Astrocyte (in vitro differentiated cells and primary cell): ENCODE measurements at regions not wholly inside any gene's neighbourhood (a gene's known extent, or its start where the extent isn't known, plus 50 kb on each side); places are given as distances from the start of the nearest gene placed in this dataset.

Source experiments
- DNase-seq: peaks from one replicate; pipeline ENCODE4 v3.0.0-alpha.2; 2010; ENCODE audit warnings: low read depth
- FAIRE-seq: peaks from 2 replicates; lab custom pipeline; 2011; peaks lifted over from hg19 to GRCh38; lab: Jason Lieb, UNC
- H2AFZ ChIP-seq: 2 replicates; pipeline ENCODE4 v1.6.0; 2012; ENCODE audit warnings: low read depth, low read length, inconsistent platforms
- H3K27ac ChIP-seq: 2 replicates; pipeline ENCODE4 v1.5.1; 2011; ENCODE audit warnings: low read depth, low read length, inconsistent platforms
- H3K27me3 ChIP-seq: 2 replicates; pipeline ENCODE4 v1.6.0; 2011; ENCODE audit warnings: low read length, inconsistent platforms; ENCODE audit not compliant: insufficient read depth
- H3K36me3 ChIP-seq: 2 replicates; pipeline ENCODE4 v1.5.1; 2011; ENCODE audit warnings: low read length, inconsistent platforms; ENCODE audit not compliant: insufficient read depth
- H3K4me1 ChIP-seq: 2 replicates; pipeline ENCODE4 v1.5.1; 2011; ENCODE audit warnings: low read length, inconsistent platforms; ENCODE audit not compliant: insufficient read depth
- H3K4me2 ChIP-seq: 2 replicates; pipeline ENCODE4 v1.6.0; 2012; ENCODE audit warnings: low read length, inconsistent platforms
- H3K4me3 ChIP-seq: 2 replicates; pipeline ENCODE4 v1.5.1; 2011; ENCODE audit warnings: low read depth, mild to moderate bottlenecking, low read length, inconsistent platforms; ENCODE audit not compliant: insufficient read depth
- H3K79me2 ChIP-seq: 2 replicates; pipeline ENCODE4 v1.6.0; 2012; ENCODE audit warnings: mild to moderate bottlenecking, low read length, inconsistent platforms; ENCODE audit not compliant: insufficient read depth
- H3K9ac ChIP-seq: 2 replicates; pipeline ENCODE4 v1.6.0; 2012; ENCODE audit warnings: mild to moderate bottlenecking, low read length, inconsistent platforms
- H3K9me3 ChIP-seq: 2 replicates; pipeline ENCODE4 v1.5.1; 2012; ENCODE audit warnings: low read depth, mild to moderate bottlenecking, low read length, inconsistent platforms; ENCODE audit not compliant: insufficient read depth
- H4K20me1 ChIP-seq: 2 replicates; pipeline ENCODE4 v1.6.0; 2012; ENCODE audit warnings: low read length, inconsistent platforms; ENCODE audit not compliant: insufficient read depth
- H3K27ac Mint-ChIP-seq: one replicate; pipeline ENCODE4 v1.8.0; 2021; ENCODE audit warnings: mild to moderate bottlenecking, mixed read lengths; ENCODE audit not compliant: unreplicated experiment
- H3K27me3 Mint-ChIP-seq: one replicate; pipeline ENCODE4 v1.8.0; 2021; ENCODE audit warnings: low read depth, mixed read lengths; ENCODE audit not compliant: unreplicated experiment
- H3K36me3 Mint-ChIP-seq: one replicate; pipeline ENCODE4 v1.8.0; 2021; ENCODE audit warnings: low read depth, mixed read lengths; ENCODE audit not compliant: unreplicated experiment
- H3K4me1 Mint-ChIP-seq: one replicate; pipeline ENCODE4 v1.8.0; 2021; ENCODE audit warnings: low read depth, mixed read lengths; ENCODE audit not compliant: unreplicated experiment
- H3K4me3 Mint-ChIP-seq: one replicate; pipeline ENCODE4 v1.8.0; 2021; ENCODE audit warnings: mild to moderate bottlenecking, moderate library complexity, mixed read lengths; ENCODE audit not compliant: unreplicated experiment
- H3K9me3 Mint-ChIP-seq: one replicate; pipeline ENCODE4 v1.8.0; 2021; ENCODE audit warnings: mild to moderate bottlenecking, mixed read lengths; ENCODE audit not compliant: unreplicated experiment
- CTCF ChIP-seq: IDR thresholded peaks from 2 replicates; pipeline ENCODE4 v1.5.1; 2011; ENCODE audit warnings: low read depth, mild to moderate bottlenecking, inconsistent platforms, low read length, moderate library complexity; ENCODE audit not compliant: insufficient read depth
- EZH2 ChIP-seq: IDR thresholded peaks from 2 replicates; pipeline ENCODE4 v1.6.1; 2012; ENCODE audit warnings: mild to moderate bottlenecking, low read length, inconsistent platforms; ENCODE audit not compliant: insufficient read depth

- Histone ChIP-seq H3K9me3 (no peaks in the 10 kb centered on the region), H3K27ac (no peak overlapping the region), H3K79me2 (no peaks in the 10 kb centered on the region), H3K9ac (no peak overlapping the region), H3K4me3 (no peak overlapping the region), H4K20me1 (no peaks in the 10 kb centered on the region), H3K36me3 (no peaks in the 10 kb centered on the region), H2AFZ (no peak overlapping the region), H3K4me2 (no peak overlapping the region), H3K4me1 (peaks cover 12% of the 10 kb centered on the region), H3K27me3 (no peaks in the 10 kb centered on the region)
- Mint-ChIP-seq H3K36me3 (no peaks in the 10 kb centered on the region), H3K4me1 (peaks cover 18% of the 10 kb centered on the region), H3K27ac (no peak overlapping the region), H3K4me3 (no peak overlapping the region), H3K9me3 (peaks cover 2% of the 10 kb centered on the region), H3K27me3 (no peaks in the 10 kb centered on the region)
- FAIRE-seq (no peak), DNase-seq (no peak)
- TF ChIP-seq EZH2 (no peak), CTCF (no peak)
Measured at GRCh38 chr16:64088838-64089237, 1033.0 kb downstream of the CDH11 start.

DNA sequence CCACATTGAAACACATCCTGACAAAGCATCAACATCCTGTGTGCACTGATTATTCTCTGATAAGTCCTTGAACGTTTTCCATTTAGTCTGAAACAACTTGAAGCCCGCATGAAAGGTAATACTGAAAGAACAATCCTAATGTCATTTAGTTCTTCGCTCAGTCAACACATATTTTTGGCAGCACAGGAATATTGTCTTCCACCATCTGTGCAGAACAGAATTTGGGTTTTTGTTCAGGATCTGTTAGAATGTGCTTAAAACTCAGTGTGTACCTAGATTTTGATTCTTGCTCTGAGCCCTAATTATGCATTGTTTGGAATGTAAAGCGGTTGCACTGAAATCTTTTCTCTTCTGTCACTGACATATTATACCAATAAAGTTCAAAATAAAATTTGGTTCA, 1036.6 kb downstream of the CDH11 start:
- no peak overlapping the region for H3K4me2 ChIP-seq

More for the DNA sequence above, 1036.6 kb downstream of the CDH11 start:
- H2AFZ ChIP-seq = peak overlapping the region; percentile 14
- no peak overlapping the region for H3K27ac ChIP-seq
- H3K27ac Mint-ChIP-seq = no peak overlapping the region
- no peaks in the 10 kb centered on the region for H3K79me2 ChIP-seq
- no peak for DNase-seq
- no peaks in the 10 kb centered on the region for H3K4me1 ChIP-seq
- H3K9me3 ChIP-seq = no peaks in the 10 kb centered on the region
- peaks cover 2% of the 10 kb centered on the region for H3K9me3 Mint-ChIP-seq
- no peak overlapping the region for H3K4me3 ChIP-seq
- no peaks in the 10 kb centered on the region for H3K27me3 ChIP-seq
- no peaks in the 10 kb centered on the region for H3K27me3 Mint-ChIP-seq
- H3K36me3 ChIP-seq = no peaks in the 10 kb centered on the region
- H3K4me1 Mint-ChIP-seq = no peaks in the 10 kb centered on the region
- no peaks in the 10 kb centered on the region for H3K36me3 Mint-ChIP-seq
- H4K20me1 ChIP-seq = no peaks in the 10 kb centered on the region
- peak; percentile 37 for FAIRE-seq
- no peak overlapping the region for H3K9ac ChIP-seq
- H3K4me3 Mint-ChIP-seq = no peak overlapping the region
- no peak for TF ChIP-seq EZH2
- no peak for TF ChIP-seq CTCF
